K562 (cell line): ENCODE measurements at regions not wholly inside any gene's neighbourhood (a gene's known extent, or its start where the extent isn't known, plus 50 kb on each side); places are given as distances from the start of the nearest gene placed in this dataset.

ENCODE experiments used
- ATAC-seq: fragments of 200-7000 bp; cut with Tn5 transposase; 3 replicates; pipeline ENCODE4 v1.9.1; 2020; ENCODE audit warnings: moderate library complexity
- BruUV-seq: library from RNA; stranded (reverse); fragments of 400-500 nt; replicated peaks from 2 replicates; lab custom pipeline; 2021; lab: Mats Ljungman, UMichigan
- CTCF ChIA-PET: fragments of 300-600 bp; formaldehyde crosslinking; extraction: SDS; loops from one replicate; lab custom pipeline; 2021; ENCODE audit warnings: low intra/inter-chr PET ratio; lab: Yijun Ruan, JAX
- POLR2A ChIA-PET: fragments of 300-600, 350-650 bp; sonication (Branson Sonifier 250); formaldehyde crosslinking; extraction: SDS; loops from one replicate; lab custom pipeline; 2021; ENCODE audit warnings: antibody characterized with exemption, inconsistent platforms; lab: Yijun Ruan, JAX
- DNase-seq, 4 experiments: peaks; one replicate each; pipeline versions ENCODE4 v3.0.0 to v3.0.0-alpha.2; 2011 to 2018; ENCODE audit warnings: low spot score in 3 of 4, mixed read lengths in 3 of 4; ENCODE audit errors: extremely low read depth in 1 of 4
- FAIRE-seq: peaks from 2 replicates; lab custom pipeline; 2011; peaks lifted over from hg19 to GRCh38; lab: Jason Lieb, UNC
- H2AFZ ChIP-seq: 2 replicates; pipeline ENCODE4 v1.6.0; 2011; ENCODE audit warnings: low read depth, low read length, control low read depth, inconsistent platforms
- H3K27ac ChIP-seq: fragments of 200-600 bp; 3 replicates; pipeline ENCODE4 v1.8.0; 2011; ENCODE audit warnings: low read depth, mild to moderate bottlenecking, control low read depth, inconsistent platforms, low read length, moderate library complexity, mixed read lengths; ENCODE audit errors: extremely low read depth
- H3K27me3 ChIP-seq, 2 experiments: fragments of 300-600 bp in 1 of 2; 2 replicates in 1 of 2; 3 replicates in 1 of 2; pipeline versions ENCODE4 v1.6.0 to v1.8.0; 2011; ENCODE audit warnings: inconsistent platforms in 2 of 2, low read length in 2 of 2, mild to moderate bottlenecking in 1 of 2, mixed read lengths in 1 of 2, moderate library complexity in 1 of 2; ENCODE audit not compliant: control insufficient read depth in 2 of 2, insufficient read depth in 2 of 2
- H3K36me3 ChIP-seq: fragments of 300-600 bp; 3 replicates; pipeline ENCODE4 v1.8.0; 2011; ENCODE audit warnings: mild to moderate bottlenecking, low read length, inconsistent platforms; ENCODE audit not compliant: control insufficient read depth, insufficient read depth
- H3K4me1 ChIP-seq, 2 experiments: fragments of 200-600 bp in 1 of 2; replicated peaks in 1 of 2; 2 replicates in 1 of 2; 3 replicates in 1 of 2; pipeline versions ENCODE4 v1.5.1 to v1.8.0; 2011; ENCODE audit warnings: inconsistent platforms in 2 of 2, low read length in 2 of 2, mild to moderate bottlenecking in 1 of 2, mixed read lengths in 1 of 2, moderate library complexity in 1 of 2; ENCODE audit not compliant: control insufficient read depth in 2 of 2, insufficient read depth in 2 of 2
- H3K4me2 ChIP-seq: 2 replicates; pipeline ENCODE4 v1.6.1; 2011; ENCODE audit warnings: low read length, control low read depth, inconsistent platforms, mixed read lengths; ENCODE audit not compliant: insufficient read depth
- H3K4me3 ChIP-seq: fragments of 200-600 bp; sonication (generic), shearing (Covaris generic); 2 replicates; pipeline ENCODE4 v1.5.1; 2016; ENCODE audit warnings: control low read depth, inconsistent platforms
- H3K79me2 ChIP-seq: fragments of 200-600 bp; 3 replicates; pipeline ENCODE4 v1.8.0; 2011; ENCODE audit warnings: low read length, inconsistent platforms; ENCODE audit not compliant: control insufficient read depth, insufficient read depth
- H3K9ac ChIP-seq, 2 experiments: 2 replicates each; pipeline versions ENCODE4 v1.6.0 to v1.6.1; 2011; ENCODE audit warnings: low read depth in 2 of 2, low read length in 2 of 2, control low read depth in 1 of 2, inconsistent platforms in 1 of 2, mild to moderate bottlenecking in 1 of 2, mixed read lengths in 1 of 2; ENCODE audit not compliant: insufficient read depth in 1 of 2
- H3K9me1 ChIP-seq: one replicate; pipeline ENCODE4 v1.6.0; 2011; ENCODE audit warnings: inconsistent platforms, mild to moderate bottlenecking, low read length, moderate library complexity; ENCODE audit not compliant: control insufficient read depth, insufficient read depth
- H3K9me3 ChIP-seq: replicated peaks from 2 replicates; pipeline ENCODE4 v1.5.1; 2011; ENCODE audit warnings: low read depth, low read length, inconsistent platforms; ENCODE audit not compliant: control insufficient read depth, insufficient read depth
- H4K20me1 ChIP-seq: replicated peaks from 2 replicates; pipeline ENCODE4 v1.6.1; 2011; ENCODE audit warnings: low read length, inconsistent platforms, mixed read lengths; ENCODE audit not compliant: control insufficient read depth, insufficient read depth
- FOSL1 ChIP-seq: fragments of 200-800 bp; sonication (Bioruptor generic); conservative IDR thresholded peaks from 2 replicates; pipeline ENCODE4 v1.6.1; 2016; ENCODE audit warnings: missing genetic modification characterization, missing compliant biosample characterization
- FOXO4 ChIP-seq: fragments of 450-650 bp; formaldehyde crosslinking; IDR thresholded peaks from 2 replicates; pipeline ENCODE4 v1.4.0; 2020; ENCODE audit warnings: mild to moderate bottlenecking, moderate library complexity
- HOXB6 ChIP-seq: fragments of 250-450 bp; sonication (Bioruptor Pico); IDR thresholded peaks from 2 replicates; pipeline ENCODE4 v1.5.1; 2022; ENCODE audit warnings: mild to moderate bottlenecking, borderline replicate concordance
- ID3 ChIP-seq, 2 experiments: fragments of 250-450 bp in 1 of 2; fragments of 450-650 bp in 1 of 2; sonication (Bioruptor Pico) in 1 of 2; IDR thresholded peaks; 2 replicates each; pipeline versions ENCODE4 v1.6.1 to v1.8.0; 2016 to 2021; ENCODE audit warnings: mild to moderate bottlenecking in 2 of 2, moderate library complexity in 2 of 2, missing compliant biosample characterization in 1 of 2, missing genetic modification characterization in 1 of 2
- LEF1 ChIP-seq: fragments of 450-650 bp; IDR thresholded peaks from 2 replicates; pipeline ENCODE4 v1.6.1; 2016; ENCODE audit warnings: mild to moderate bottlenecking
- NRF1 ChIP-seq, 2 experiments: fragments of 450-650 bp; IDR thresholded peaks in 1 of 2; conservative IDR thresholded peaks in 1 of 2; 2 replicates each; pipeline ENCODE4 v1.6.1; 2014; ENCODE audit warnings: mild to moderate bottlenecking in 2 of 2
- SIN3A ChIP-seq, 2 experiments: fragments of 150-350 bp in 1 of 2; IDR thresholded peaks; 2 replicates each; pipeline ENCODE4 v1.6.1; 2011 to 2016; ENCODE audit warnings: borderline replicate concordance in 2 of 2, low read depth in 2 of 2, low read length in 2 of 2, mild to moderate bottlenecking in 2 of 2, moderate library complexity in 2 of 2; ENCODE audit not compliant: control insufficient read depth in 1 of 2
- ZNF184 ChIP-seq: sonication (generic); formaldehyde crosslinking; IDR thresholded peaks from 2 replicates; pipeline ENCODE4 v1.5.0; 2020; ENCODE audit warnings: missing genetic modification reagents
- ZNF316 ChIP-seq: fragments of 450-650 bp; IDR thresholded peaks from 2 replicates; pipeline ENCODE4 v1.6.1; 2016
- ZNF444 ChIP-seq: fragments of 250-450 bp; sonication (Bioruptor Pico); IDR thresholded peaks from 2 replicates; pipeline ENCODE4 v1.4.0; 2020; ENCODE audit warnings: mild to moderate bottlenecking, moderate library complexity
- ZNF785 ChIP-seq: fragments of 250-450 bp; sonication (Bioruptor Pico); IDR thresholded peaks from 2 replicates; pipeline ENCODE4 v1.4.0; 2020; ENCODE audit warnings: mild to moderate bottlenecking
- WGBS: fragments of 100-300 bp; shearing (Covaris generic); methylation state at CpG from one replicate; pipeline ENCODE4 v1.1.6; 2016; ENCODE audit warnings: low coverage, mixed read lengths; ENCODE audit not compliant: insufficient coverage; ENCODE audit errors: missing lambda C conversion rate; 5-methylcytosine and 5-hydroxymethylcytosine counted together
- in situ Hi-C: fragments of 300-500 bp; cut with MboI; formaldehyde crosslinking; loops from 4 replicates; pipeline ENCODE4 v1.15.0; 2018; ENCODE audit warnings: inconsistent platforms, mixed read lengths
- intact Hi-C: fragments of 100-400 bp; cut with micrococcal nuclease; formaldehyde crosslinking; loops from 2 replicates; pipeline ENCODE4 v1.14.2; 2022

GRCh38 chr10:10540398-10540797 is 477.3 kb upstream of the CELF2 start:
- TF ChIP-seq FOXO4 (CRISPR knock-in tag) (no peak), ZNF184 (CRISPR knock-in tag) (no peak), ZNF785 (CRISPR knock-in tag) (no peak), ZNF316 (no peak), LEF1 (no peak), NRF1 (conservative IDR thresholded peaks at IDR 0.05 in 1 of 2, IDR thresholded peaks at IDR 0.05 in 1 of 2) (no peak), SIN3A (IDR thresholded peaks at IDR 0.05; ENCODE audit: borderline replicate concordance in 2 of 2, control insufficient read depth in 1 of 2, low read depth in 2 of 2, low read length in 2 of 2) (no peak), HOXB6 (no peak), FOSL1 (tag) (no peak), ZNF444 (no peak), ID3 (CRISPR knock-in tag; IDR thresholded peaks at IDR 0.05) (no peak), ID3 (tag; IDR thresholded peaks at IDR 0.05) (no peak)
- TF ChIP-seq, all 486 proteins: peak for 0
- Histone ChIP-seq H3K27ac (no peak overlapping the region), H3K9me3 (no peaks in the 10 kb centered on the region), H3K27me3 (no peaks in the 10 kb centered on the region), H3K4me3 (no peak overlapping the region), H4K20me1 (no peaks in the 10 kb centered on the region), H3K9ac (no peak overlapping the region), H3K36me3 (no peaks in the 10 kb centered on the region), H3K9me1 (no peaks in the 10 kb centered on the region), H3K4me2 (no peak overlapping the region), H2AFZ (no peak overlapping the region), H3K79me2 (no peaks in the 10 kb centered on the region), H3K4me1 (no peaks in the 10 kb centered on the region)
- ChIA-PET POLR2A (no interaction called here), CTCF (no interaction called here)
- in situ Hi-C loops: no loop called here
- FAIRE-seq (no peak), ATAC-seq (no peak), DNase-seq (no peak)
- 0% methylated on average over 3 of the region's 3 CpGs for WGBS
- no TSS peak for BruUV-seq
- intact Hi-C loops: no loop called here
